KMS-11 (cell line): ENCODE measurements at regions not wholly inside any gene's neighbourhood (a gene's known extent, or its start where the extent isn't known, plus 50 kb on each side); places are given as distances from the start of the nearest gene placed in this dataset.

Experiments
- H2AFZ ChIP-seq: fragments of 200-600 bp; sonication (generic); 2 replicates; pipeline ENCODE4 v1.6.1; 2016; ENCODE audit warnings: antibody characterized with exemption, mixed run types, low read depth
- H3K27ac ChIP-seq: fragments of 200-600 bp; sonication (generic); 2 replicates; pipeline ENCODE4 v1.6.1; 2016; ENCODE audit warnings: mild to moderate bottlenecking, mixed run types
- H3K27me3 ChIP-seq: fragments of 200-600 bp; sonication (generic); 2 replicates; pipeline ENCODE4 v1.6.1; 2017; ENCODE audit warnings: mild to moderate bottlenecking, low read depth, mixed run types, moderate library complexity; ENCODE audit not compliant: insufficient read depth
- H3K36me3 ChIP-seq: fragments of 200-600 bp; sonication (generic); 2 replicates; pipeline ENCODE4 v1.6.1; 2017; ENCODE audit warnings: mild to moderate bottlenecking, mixed run types; ENCODE audit not compliant: insufficient read depth
- H3K4me1 ChIP-seq: fragments of 200-600 bp; sonication (generic); 2 replicates; pipeline ENCODE4 v1.6.1; 2016; ENCODE audit warnings: mild to moderate bottlenecking, low read depth, mixed run types; ENCODE audit not compliant: poor library complexity, severe bottlenecking
- H3K4me2 ChIP-seq: fragments of 200-600 bp; sonication (generic); 2 replicates; pipeline ENCODE4 v1.7.0; 2016; ENCODE audit warnings: mild to moderate bottlenecking, mixed run types
- H3K4me3 ChIP-seq: fragments of 200-600 bp; sonication (generic); IDR thresholded peaks from 2 replicates; pipeline ENCODE4 v1.6.1; 2017; ENCODE audit warnings: low read depth, low read length, mixed read lengths; ENCODE audit not compliant: insufficient read depth
- H3K79me2 ChIP-seq: fragments of 200-600 bp; sonication (generic); 2 replicates; pipeline ENCODE4 v1.6.1; 2016; ENCODE audit warnings: low read depth, mixed run types; ENCODE audit not compliant: insufficient read depth
- H3K9ac ChIP-seq: fragments of 200-600 bp; sonication (generic); 2 replicates; pipeline ENCODE4 v1.6.1; 2016; ENCODE audit warnings: mild to moderate bottlenecking, mixed run types
- H4K20me1 ChIP-seq: fragments of 200-600 bp; sonication (generic); 2 replicates; pipeline ENCODE4 v1.6.1; 2016; ENCODE audit warnings: mild to moderate bottlenecking, mixed run types; ENCODE audit not compliant: insufficient read depth
- TF ChIP-seq, protein P1 (sequence below): fragments of 200-600 bp; sonication (generic); conservative IDR thresholded peaks from 2 replicates; pipeline ENCODE4 v1.6.1; 2017; ENCODE audit warnings: low read depth, mild to moderate bottlenecking, antibody characterized with exemption, low read length, moderate library complexity, mixed read lengths

DNA sequence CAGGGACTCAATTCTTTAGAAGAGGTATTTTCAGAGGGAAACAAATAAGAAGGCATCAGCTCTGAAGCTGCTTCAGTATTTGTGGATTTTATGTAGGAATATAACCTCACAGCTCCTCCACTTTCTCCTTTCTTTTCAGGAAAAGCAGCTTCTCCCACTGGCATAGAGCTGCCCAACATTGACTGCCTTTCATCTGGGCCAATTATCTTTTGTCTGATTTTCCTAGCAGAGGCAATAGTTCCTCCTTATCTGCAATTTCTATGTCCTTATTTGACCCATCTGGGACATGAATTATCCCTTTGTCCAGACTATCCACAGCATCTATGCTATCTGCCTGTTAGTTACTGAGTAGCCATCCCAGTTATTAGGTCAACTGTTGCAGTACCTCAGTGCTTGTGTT, 1671.2 kb upstream of the ACO1 start:
- Histone ChIP-seq H3K79me2 (no peaks in the 10 kb centered on the region), H3K27ac (no peak overlapping the region), H3K9ac (no peak overlapping the region), H3K4me2 (no peak overlapping the region), H3K27me3 (no peaks in the 10 kb centered on the region), H3K4me1 (no peaks in the 10 kb centered on the region), H3K4me3 (no peak overlapping the region), H4K20me1 (no peaks in the 10 kb centered on the region), H2AFZ (no peak overlapping the region), H3K36me3 (no peaks in the 10 kb centered on the region)
- TF ChIP-seq, protein P1, sequence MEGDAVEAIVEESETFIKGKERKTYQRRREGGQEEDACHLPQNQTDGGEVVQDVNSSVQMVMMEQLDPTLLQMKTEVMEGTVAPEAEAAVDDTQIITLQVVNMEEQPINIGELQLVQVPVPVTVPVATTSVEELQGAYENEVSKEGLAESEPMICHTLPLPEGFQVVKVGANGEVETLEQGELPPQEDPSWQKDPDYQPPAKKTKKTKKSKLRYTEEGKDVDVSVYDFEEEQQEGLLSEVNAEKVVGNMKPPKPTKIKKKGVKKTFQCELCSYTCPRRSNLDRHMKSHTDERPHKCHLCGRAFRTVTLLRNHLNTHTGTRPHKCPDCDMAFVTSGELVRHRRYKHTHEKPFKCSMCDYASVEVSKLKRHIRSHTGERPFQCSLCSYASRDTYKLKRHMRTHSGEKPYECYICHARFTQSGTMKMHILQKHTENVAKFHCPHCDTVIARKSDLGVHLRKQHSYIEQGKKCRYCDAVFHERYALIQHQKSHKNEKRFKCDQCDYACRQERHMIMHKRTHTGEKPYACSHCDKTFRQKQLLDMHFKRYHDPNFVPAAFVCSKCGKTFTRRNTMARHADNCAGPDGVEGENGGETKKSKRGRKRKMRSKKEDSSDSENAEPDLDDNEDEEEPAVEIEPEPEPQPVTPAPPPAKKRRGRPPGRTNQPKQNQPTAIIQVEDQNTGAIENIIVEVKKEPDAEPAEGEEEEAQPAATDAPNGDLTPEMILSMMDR = no peak

DNA sequence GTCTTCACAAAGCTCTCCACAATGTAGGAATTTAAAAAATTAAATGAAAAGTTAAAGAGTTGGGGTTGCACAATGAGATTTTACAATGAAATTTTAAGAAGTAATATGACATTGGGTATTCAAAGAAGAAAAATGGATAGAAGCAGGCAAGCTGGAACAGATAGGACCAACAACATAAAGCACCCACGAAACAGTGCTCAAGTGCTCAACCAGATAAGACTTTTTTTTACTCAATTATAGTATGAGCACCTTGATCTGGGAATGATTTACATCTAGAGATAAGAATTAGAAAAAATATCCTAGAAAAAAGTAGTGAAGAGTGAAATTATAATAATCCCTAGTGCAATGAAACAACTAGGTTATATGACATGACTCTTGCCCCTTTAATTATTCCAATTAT, 1670.1 kb upstream of the ACO1 start:
- Histone ChIP-seq H3K36me3 (no peaks in the 10 kb centered on the region), H3K27ac (no peak overlapping the region), H3K27me3 (no peaks in the 10 kb centered on the region), H2AFZ (no peak overlapping the region), H3K4me3 (no peak overlapping the region), H3K4me2 (no peak overlapping the region), H3K4me1 (no peaks in the 10 kb centered on the region), H3K9ac (no peak overlapping the region), H4K20me1 (no peaks in the 10 kb centered on the region), H3K79me2 (no peaks in the 10 kb centered on the region)
- TF ChIP-seq, protein P1 = no peak

DNA sequence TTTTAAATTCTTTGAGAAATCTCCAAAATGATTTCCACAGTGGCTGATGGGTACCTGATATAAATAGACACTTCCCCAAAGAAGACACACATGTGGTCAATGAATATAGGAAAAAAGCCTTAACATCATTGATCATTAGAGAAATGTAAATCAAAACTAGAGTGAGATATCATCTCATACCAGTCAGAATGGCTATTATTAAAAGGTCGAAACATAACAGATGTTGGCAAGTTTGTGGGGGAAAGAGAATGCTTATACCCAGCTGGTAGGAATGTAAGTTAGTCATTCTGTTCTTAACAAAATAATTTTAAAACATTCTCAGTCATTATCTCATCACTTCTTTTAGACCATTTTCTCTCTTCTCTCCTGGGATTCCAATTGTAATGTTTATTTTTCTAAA, 1666.0 kb upstream of the ACO1 start:
- Histone ChIP-seq H4K20me1 (no peaks in the 10 kb centered on the region), H3K9ac (no peak overlapping the region), H3K4me2 (no peak overlapping the region), H3K4me3 (no peak overlapping the region), H2AFZ (no peak overlapping the region), H3K27me3 (no peaks in the 10 kb centered on the region), H3K79me2 (no peaks in the 10 kb centered on the region), H3K4me1 (no peaks in the 10 kb centered on the region), H3K27ac (no peak overlapping the region), H3K36me3 (no peaks in the 10 kb centered on the region)
- TF ChIP-seq, protein P1 = no peak

DNA sequence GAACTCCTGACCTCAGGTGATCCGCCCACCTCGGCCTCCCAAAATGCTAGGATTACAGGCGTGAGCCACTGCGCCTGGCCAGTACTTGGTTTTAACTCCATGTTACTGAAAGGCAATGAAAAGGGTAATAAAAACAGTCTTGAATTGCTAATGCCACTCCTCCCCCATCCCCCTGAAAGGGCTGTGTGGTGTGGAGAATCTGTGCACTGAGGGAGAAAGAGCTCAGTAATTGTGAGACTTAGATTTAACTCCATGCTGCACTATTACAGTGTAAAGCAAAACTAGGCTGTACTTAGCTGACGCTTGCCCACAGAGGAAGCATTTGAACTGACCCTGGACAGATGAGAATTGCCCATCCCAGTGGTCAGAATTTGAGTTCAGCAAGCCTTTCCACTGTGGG, 1662.4 kb upstream of the ACO1 start:
- TF ChIP-seq, protein P1 = no peak
- no peak overlapping the region for H3K27ac ChIP-seq
- H2AFZ ChIP-seq = no peak overlapping the region

DNA sequence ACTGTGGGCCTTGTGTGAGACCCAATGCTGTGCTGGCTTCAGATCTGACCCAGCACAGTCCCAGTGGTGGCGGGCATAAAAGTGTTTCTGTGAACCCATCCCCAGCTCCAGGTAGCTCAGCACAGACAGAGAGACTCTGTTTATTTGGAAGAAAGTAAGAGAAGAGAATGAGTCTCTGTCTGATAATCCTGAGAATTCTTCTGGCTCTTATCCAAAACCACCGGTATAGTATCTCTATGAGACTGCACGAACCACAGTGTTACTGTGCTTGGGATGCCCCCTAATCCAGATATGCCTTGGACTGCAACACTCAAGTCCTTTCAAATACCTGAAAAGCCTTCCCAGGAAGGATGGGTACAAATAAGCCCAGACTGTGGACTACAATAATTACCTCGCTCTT, 1660.8 kb upstream of the ACO1 start:
- no peaks in the 10 kb centered on the region for H4K20me1 ChIP-seq
- no peaks in the 10 kb centered on the region for H3K27me3 ChIP-seq
- H3K4me1 ChIP-seq = no peaks in the 10 kb centered on the region
- H2AFZ ChIP-seq = no peak overlapping the region
- H3K9ac ChIP-seq = no peak overlapping the region
- TF ChIP-seq, protein P1 = no peak
- H3K4me2 ChIP-seq = no peak overlapping the region
- H3K27ac ChIP-seq = no peak overlapping the region
- H3K4me3 ChIP-seq = no peak overlapping the region
- H3K79me2 ChIP-seq = no peaks in the 10 kb centered on the region
- no peaks in the 10 kb centered on the region for H3K36me3 ChIP-seq

More for the DNA sequence above, 1662.4 kb upstream of the ACO1 start:
- H3K4me1 ChIP-seq = no peaks in the 10 kb centered on the region
- no peak overlapping the region for H3K4me3 ChIP-seq
- H3K4me2 ChIP-seq = no peak overlapping the region
- no peaks in the 10 kb centered on the region for H3K27me3 ChIP-seq
- no peak overlapping the region for H3K9ac ChIP-seq
- H3K79me2 ChIP-seq = no peaks in the 10 kb centered on the region
- no peaks in the 10 kb centered on the region for H3K36me3 ChIP-seq
- H4K20me1 ChIP-seq = no peaks in the 10 kb centered on the region
